ENCODE measurements at regions not wholly inside any gene's neighbourhood (a gene's known extent, or its start where the extent isn't known, plus 50 kb on each side); places are given as distances from the start of the nearest gene placed in this dataset.

DNA sequence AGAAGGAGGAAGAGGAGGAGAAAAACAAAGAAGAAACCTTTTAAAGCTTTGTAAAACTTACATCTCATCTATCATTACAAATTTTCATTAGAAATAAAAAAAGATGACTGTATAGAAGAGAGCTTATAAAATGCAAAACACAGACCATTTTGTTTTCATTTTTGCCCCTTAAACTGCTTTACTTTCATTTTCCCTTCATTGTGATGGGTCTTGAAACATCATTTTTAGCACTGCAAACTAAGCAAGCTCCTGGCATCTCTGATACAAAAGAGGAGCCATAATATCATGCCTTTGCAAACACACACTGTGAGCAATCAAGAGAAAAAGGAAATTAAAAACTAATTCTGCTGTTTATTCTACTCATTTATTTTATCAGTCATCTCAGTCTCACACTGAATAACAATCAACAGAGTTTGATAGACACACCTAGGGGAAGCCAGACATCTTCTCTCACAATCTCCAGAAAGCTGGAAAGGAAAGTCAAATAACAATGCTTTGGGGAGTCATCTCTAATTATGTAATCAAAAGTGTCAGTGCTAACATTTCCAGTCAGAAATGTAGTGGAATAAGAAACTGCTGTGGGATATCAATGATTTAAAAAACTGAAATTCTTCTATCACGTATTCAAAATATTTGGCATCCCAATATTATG lies 467.7 kb upstream of the FAT3 start:
- no peak for DNase-seq (ENCODE audit: low read depth)

DNA sequence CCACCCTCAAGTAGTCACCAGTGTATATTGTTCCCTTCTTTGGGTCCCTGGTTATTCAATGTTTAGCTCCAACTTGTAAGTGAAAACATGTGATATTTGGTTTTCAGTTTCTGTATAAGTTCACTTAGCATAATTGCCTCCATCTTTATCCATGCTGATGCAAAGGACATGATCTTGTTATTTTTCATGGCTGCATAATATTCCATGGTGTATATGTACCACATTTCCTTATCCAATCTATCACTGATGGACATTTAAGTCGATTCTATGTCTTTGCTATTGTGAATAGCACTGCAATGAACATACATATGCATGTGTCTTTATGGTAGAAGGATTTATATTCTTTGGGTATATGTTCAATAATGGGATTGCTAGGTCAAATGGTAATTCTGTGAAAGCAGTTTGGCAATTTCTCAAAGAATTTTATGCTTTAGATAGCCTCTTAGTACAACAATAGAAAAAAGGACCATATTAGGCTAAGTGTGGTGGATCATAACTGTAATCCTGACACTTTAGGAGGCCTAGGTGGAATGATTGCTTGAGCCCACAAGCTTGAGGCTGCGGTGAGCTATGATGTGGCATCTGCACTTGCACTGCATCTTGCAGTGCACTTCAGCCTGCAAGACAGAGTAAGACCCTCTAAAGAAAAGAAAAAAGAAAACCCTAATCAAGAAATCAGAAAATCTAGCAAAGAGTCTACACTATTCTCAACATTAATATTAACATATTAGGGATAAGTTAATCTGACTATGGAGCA lies 468.5 kb upstream of the FAT3 start:
- no peak for DNase-seq (ENCODE audit: low read depth)

DNA sequence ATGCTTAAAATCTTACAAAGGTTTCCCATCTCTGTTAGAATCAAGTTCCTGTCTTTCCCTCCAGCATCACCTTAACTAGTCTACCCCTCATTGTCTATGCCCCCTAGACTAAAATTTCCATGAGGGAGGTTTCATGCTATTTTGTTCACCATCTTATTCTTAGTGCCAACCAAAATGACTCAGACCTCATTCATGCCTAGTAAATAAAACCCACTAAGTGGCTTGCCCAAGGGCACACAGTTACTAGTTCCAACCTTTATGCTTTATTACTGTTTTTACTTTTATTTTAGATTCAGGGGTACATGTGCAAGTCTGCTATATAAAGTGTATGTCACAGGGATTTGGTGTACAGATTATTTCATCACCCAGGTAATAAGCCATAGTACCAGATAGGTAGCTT lies 469.1 kb upstream of the FAT3 start:
- DNase-seq (ENCODE audit: low read depth), result no peak

DNA sequence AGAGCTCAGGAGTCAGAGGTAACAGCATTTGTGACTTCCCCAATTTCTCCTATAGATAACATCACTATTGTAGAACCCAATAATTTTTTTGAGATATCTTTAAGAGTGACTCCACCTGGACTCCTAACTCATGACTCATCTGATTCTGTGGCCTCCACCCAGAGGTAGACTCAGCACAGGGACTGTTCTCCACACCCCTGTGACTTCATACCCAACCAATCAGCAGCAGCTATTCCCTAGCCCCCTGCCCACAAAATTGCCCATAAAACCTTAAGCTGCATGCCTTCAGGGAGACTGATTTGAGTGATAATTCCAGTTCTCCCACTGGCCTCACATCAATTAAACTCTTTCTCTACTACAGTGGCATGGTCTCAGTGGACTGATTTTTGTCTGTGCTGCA lies 475.4 kb upstream of the FAT3 start:
- DNase-seq (ENCODE audit: low read depth), result no peak

DNA sequence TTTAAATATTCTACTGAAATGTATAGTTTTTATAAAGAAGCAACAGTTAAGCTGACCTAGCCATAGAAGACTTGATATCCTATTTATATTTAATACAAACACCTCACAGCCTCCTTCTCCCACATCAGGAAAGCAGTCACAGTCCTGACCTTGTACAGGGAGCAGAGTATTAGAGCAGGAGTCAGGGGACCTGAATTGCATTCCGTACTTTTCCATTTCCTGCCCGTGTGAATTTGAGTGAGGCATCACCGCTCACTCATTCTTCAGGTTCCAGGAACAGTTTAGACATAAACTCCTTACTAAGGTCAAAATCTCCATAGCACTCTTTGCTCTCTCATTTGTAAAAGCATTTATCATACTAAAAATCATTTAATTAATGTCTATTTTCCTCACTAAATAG lies 482.5 kb upstream of the FAT3 start:
- DNase-seq (ENCODE audit: low read depth), result no peak

DNA sequence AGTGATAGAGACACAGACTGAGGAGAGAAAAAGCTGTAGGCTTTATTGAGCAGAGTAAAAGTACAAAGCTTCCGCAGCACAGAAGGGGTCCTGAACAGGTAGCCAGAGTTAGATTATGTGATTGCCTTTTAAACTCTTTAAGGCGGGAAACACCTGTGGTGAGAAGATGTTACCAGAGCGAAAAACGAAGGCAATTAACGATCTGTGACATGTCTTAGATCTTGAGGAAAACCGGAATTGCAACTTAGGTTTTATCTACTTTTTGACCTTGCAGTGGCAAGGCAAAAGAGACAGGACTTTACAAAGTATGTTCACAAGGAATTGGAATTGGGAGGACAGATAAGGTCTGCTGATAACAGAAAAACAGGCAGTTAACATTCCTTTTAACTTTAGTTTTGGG lies 493.6 kb upstream of the FAT3 start:
- DNase-seq (ENCODE audit: low read depth), result no peak

DNA sequence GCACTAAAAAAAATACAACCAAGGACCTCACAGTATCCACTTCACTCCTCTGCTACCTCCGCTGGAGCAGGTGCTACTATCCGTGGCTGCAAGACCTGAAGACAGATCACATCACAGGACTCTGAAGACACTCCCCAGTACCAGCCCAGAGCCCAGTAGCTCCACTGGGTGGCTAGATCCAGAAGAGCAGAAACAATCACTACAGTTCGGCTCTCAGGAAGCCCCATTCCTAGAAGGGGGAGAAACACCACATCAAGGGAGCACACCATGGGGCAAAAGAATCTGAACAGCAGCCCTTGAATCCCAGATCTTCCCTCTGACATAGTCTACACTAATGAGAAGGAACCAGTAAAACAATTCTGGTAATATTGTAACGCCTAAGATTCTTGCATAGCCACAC lies 494.0 kb upstream of the FAT3 start:
- no peak for DNase-seq (ENCODE audit: low read depth)

DNA sequence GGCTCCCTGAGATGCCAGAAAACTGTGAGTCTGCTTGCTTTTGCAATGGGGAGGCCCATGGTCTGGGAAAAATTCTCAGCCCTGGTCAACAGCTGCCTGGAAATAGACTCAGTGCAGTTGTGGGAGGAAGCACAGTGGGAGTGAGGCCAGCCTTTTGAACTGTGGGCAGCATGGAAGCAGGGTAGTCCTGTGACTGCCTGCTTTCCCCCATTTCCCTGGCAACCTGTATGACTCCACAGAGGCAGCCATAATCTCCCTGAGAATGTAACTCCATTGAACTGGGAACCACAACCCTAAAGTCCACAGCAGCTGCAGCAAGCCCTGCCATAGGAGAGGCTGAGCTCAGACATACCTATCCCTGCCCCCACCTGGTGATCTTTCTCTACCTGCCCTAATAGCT lies 494.6 kb upstream of the FAT3 start:
- DNase-seq (ENCODE audit: low read depth), result no peak

DNA sequence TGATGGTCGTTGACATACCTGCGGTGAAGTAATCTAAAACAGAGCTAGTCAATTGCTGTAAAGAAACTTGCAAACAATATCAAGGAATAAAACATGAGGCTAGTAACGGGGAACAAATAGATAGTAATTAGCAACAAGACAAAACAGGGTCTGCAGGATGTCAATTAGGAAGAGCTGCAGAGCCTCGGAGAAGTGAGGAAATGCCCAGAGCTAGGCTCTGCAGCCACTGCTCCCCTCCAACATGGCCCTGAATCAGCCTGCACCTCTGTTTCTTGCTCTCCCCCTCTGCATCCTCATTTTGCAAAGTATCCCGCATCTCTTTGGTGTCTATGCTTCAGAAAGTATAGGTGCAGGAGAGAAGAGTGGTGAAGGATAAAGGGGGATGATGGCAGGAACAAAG lies 507.4 kb upstream of the FAT3 start:
- DNase-seq (ENCODE audit: low read depth), result no peak

DNA sequence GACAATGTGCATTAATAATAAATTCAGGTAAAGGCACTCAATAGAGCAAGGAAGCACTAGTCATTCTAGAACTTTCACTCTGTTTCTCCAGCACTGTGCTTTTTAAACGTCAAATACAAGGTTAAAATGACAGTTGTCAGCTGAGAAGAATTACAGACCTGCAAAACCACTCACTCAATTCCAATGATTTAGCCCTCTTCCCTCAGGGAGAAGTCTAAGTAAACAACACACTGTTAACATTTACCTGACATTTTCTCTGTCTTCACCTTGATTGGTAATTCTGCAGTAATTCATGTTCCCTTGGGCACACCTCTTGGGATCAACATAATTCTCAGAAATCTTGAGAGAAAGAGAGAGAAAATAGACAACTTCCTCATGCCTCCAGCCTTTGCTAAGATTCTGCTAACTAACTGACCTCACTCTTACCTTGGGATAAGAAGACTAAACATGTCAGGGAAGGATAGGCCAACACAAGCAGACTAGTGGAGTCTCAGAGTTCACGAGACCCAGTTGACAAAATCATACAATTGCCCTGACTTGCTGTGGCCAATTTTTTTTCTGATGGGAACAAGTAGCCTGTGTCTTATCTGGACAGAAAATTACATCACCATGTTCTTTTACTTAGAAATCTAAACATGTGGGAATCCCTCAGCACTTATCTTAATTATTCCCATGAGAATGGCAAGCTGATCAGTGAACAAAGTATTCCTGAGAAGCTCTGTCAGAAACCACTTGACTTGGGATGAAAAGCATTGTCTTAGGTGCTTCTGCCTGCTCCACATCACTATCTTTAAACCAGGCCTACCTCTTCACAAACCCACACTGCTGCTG lies 516.8 kb upstream of the FAT3 start:
- DNase-seq (ENCODE audit: low read depth), result no peak

DNA sequence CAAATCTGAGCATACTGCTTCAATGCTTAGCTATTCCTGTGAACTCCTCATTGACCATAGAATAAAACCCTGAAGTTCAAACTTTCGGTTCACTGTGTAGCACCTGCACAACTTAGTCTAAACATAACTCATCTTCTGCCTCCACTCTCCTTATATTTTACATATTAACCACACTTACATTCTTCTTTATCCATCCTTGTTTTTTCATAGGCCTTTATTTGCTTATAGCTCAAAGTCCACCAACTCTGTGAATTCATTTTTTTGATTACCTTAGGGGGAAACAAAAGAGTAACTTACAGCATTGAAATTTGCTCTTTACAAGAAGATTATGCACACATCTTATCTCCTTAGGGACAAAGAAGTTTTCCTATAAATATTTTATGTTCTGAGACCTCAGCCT lies 521.6 kb upstream of the FAT3 start:
- DNase-seq (ENCODE audit: low read depth), result no peak

DNA sequence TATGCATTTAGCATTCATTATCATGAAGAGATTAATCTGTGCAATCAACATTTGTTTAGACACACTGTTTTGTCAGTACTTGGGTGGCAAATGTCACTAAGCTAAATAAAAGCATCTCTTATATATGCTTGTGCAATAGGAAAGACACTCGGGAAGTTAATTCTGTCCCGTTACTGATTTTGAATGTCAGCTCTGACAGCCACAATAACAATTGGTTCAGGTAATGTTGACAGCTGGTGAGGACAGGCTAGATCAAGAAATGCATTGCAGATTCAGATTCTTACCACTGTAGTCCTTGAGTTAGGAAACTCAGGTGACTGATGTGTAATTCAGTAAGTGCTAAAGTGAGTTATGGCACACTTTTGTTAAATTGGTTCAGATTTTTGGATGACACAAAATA lies 523.8 kb upstream of the FAT3 start:
- DNase-seq (ENCODE audit: low read depth), result no peak

DNA sequence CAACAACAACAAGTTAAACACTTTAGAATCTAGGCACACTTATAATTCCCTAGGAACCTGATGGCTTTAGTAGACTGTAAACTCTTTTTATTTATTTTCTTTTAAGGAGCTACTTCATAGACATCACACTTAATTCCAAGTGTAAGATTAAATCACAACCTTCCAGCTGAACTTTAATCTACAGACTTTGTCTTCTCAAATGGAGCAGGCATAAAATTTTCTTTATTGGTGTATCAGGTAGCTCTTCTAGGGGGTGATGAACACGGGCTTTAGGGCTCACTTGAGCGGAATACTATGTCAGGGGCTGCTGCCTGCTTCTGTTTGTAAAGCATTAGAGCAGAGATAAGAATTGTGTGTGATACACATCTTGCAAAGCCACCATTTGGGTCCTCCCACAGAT lies 525.8 kb upstream of the FAT3 start:
- no peak for DNase-seq (ENCODE audit: low read depth)

DNA sequence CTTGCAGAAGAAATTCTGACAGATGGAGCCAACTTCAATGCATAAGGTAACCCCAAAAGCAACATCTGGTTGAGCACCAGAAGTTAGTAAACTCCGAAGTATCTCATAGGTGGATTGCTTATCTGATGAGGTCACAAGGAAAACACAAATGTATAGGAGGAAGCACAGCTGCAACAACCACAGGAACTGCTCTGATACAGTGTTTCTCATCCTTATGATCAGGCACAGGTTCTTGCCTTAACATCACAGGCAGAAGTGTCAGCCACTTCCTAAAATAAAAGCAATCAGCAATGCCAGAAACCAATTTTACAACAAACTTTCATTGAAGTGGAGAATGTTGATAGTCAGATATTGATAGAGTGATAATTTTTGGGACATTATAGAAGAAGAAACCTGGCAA lies 530.3 kb upstream of the FAT3 start:
- DNase-seq (ENCODE audit: low read depth), result no peak

DNA sequence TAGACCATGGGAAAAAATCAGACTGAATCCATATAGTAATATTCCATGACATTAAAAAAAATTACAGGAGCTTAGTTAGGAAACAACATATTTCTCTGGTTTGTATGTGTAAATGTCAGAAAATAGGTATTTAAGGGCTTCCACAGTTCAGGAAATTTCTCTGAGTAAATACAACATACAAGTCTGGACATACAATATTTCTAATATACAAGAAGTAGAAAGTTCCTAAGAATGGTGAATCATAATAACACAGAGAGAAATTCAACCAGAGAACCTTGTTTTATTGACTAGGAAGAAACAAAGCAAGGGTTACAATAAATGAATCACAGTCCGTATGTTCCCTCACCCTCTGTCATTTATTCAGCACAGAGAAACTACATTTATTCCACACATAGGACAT lies 532.7 kb upstream of the FAT3 start:
- DNase-seq (ENCODE audit: low read depth), result no peak

DNA sequence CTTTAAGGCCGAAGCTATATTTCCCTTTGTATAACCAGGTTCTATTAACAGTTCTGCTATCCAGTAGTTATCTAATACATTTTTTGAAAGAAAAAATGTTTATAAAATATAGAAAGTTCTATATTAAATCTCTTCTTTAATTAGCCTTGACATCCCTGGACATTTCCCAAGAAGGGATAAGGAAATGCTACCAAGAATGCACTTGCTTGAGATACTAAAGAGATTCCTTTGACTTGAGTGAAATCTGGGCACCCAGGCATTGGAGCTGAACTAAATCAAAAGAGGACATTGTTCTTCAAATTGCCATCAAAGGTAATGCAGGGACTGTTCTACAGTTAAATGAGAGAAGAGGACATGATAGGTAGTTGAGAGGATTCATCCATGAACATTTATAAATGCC lies 535.9 kb upstream of the FAT3 start:
- DNase-seq (ENCODE audit: low read depth), result no peak

DNA sequence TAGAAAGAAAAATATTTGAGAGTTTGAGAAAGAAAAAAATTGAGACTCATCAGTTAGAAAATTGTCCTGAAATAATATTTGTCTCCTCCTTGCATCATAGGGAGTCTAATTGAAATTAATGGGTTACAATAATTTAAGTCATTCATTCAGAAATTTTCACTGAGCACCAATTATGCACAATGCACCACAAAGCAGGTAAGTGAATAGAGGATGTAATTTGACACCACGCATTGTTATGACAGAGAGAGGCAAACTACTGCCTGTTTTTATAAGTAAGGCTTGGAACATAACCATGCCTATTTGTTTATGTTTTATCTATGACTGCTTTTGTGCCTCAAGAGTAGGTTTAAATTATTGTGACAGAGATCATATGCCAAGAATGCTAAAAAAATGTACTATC lies 537.9 kb upstream of the FAT3 start:
- DNase-seq (ENCODE audit: low read depth), result no peak

DNA sequence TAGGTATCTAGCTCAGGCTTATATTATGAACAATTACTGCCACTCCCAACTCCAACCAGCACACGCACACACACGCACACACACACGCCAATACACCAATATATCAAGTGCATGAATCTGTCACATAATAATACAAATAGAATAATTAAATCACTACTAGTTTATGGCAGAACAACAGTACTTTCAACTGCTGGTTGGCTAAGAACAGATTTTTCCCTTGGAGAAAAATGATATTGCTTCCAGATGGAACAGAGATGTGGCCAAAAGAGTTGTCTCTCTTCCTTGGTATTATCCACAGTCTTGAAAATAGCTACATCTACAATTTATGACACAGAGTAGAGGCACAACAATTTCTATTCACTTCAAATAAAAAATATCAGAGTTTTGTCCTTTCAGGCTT lies 538.3 kb upstream of the FAT3 start:
- DNase-seq (ENCODE audit: low read depth), result no peak

DNA sequence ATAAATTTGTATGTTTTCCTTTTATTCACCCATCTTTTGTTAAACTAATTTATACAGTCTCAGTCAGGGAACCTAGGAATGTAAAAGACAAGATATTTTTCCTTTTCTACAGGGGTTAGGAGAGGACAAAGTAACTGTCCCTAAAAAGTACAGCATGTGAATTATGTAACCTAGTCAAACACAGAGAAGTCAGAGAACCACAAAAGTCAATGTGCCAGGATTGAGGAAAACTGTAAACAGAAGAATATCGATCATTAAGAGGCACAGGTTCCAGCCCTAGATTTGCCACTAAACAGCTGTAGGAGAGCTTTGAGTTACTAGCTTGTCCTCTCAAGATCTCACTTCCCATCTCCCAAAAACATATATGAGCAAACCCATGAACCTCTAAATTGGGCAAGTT lies 550.9 kb upstream of the FAT3 start:
- DNase-seq (ENCODE audit: low read depth), result no peak

DNA sequence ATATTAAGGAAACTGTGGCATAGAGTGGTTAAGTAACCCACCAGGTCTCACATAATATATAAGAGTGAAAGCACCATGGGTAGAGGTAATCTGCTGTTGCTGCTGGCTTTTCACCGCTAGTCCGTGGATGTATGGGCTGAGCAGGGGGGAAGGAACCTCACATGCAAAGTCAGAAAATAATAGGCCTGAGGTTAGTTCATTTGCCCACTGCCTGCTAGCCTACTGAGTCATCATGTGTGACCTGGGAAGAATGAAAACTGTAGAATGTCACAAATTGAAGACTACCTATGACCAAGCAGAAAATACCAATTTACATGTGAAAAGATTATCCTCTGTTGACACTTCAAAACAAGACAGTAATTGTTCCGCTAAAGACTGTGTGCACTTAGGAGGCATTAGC lies 560.1 kb upstream of the FAT3 start:
- DNase-seq (ENCODE audit: low read depth), result no peak

DNA sequence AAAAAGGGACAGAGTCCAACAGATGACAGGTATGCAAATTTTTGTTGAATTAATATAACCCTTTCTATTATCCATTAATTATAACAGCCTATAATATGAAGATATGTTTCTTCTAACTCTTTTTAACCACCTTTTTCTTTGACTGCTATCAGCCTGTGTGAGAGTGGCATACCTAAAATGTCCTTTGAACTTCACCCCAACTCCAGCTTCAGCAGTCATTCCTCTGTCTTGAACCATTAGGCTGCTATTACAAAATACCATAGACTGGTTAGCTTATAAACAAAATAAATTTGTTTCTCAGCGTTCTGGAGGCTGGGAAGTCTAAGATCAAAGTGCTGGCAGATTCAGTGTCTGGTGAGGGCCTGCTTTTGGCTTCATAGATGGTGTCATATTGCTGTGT lies 564.6 kb upstream of the FAT3 start:
- DNase-seq (ENCODE audit: low read depth), result no peak

DNA sequence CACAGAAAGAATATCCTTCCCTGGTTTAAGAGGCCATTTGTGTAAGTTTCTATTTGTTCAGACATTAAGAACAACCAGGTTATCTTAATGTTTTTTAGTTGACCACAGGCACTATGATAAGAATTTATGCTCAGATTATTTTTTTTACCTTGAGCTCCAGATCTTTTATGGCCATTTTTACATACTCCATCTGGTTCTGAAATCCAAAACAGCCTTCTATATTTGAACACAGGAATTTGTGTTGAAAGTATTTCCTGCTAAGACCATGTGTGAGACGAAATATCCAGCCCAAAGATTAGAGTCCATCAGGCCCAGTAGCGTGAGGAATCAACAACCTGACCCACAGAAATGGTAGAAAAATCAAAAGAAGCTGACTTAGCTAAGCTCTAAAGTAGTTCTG lies 569.9 kb upstream of the FAT3 start:
- no peak for DNase-seq (ENCODE audit: low read depth)

DNA sequence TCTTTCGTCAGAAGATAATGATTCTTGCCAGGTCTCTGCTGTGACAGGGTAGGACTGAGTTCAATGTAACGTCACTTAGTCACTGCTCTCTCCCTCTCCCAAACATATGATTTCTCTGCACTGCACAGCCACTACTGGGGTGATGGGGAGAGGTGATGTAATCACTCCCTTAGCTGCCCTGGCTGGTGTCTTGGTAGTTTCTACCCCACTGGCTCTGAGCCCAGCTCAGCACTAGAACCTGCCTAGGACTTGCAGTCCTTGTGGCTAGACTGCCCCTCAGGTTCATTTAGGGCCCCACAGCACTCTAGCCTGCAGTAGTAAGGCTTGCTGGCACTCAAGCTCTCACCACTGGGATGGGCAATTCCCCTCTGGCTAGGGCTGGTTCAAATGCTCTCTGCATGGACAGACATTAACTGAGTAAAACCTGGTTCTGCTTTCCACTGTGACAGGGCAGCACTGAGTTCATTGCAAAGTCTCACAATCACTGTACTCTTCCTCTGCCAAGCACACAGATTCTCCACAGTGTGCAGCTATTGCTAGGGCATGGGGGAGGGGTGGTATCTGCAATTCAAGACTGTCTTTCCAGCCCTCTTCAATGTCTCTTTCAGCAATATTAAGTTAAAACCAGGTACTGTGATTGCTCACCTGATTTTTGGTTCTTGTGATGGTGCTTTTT lies 571.4 kb upstream of the FAT3 start:
- DNase-seq (ENCODE audit: low read depth), result no peak
